Heart right ventricle (tissue), 16 donors: ENCODE measurements at regions not wholly inside any gene's neighbourhood (a gene's known extent, or its start where the extent isn't known, plus 50 kb on each side); places are given as distances from the start of the nearest gene placed in this dataset.

ENCODE experiments used
- ATAC-seq, 8 donors: fragments of 200-7000 bp; cut with Tn5 transposase; one replicate each; pipeline ENCODE4 v1.9.1; 2020; ENCODE audit warnings: mild to moderate bottlenecking in 8 of 8, moderate library complexity in 8 of 8, moderate number of reproducible peaks in 1 of 8
- DNase-seq, 2 donors: peaks; one replicate each; pipeline ENCODE4 v3.0.0-alpha.2; 2020
- H3K27ac ChIP-seq, 10 donors: fragments of 200-600 bp; sonication (generic) in 2 of 10; one replicate each; pipeline versions ENCODE4 v1.5.0 to v1.8.0; 2020 to 2022; ENCODE audit warnings: mild to moderate bottlenecking in 3 of 10
- H3K27me3 ChIP-seq, 7 donors: fragments of 200-600 bp; one replicate each; pipeline ENCODE4 v1.8.0; 2021 to 2022; ENCODE audit warnings: mild to moderate bottlenecking in 2 of 7
- H3K36me3 ChIP-seq, 9 donors: fragments of 200-600 bp; sonication (generic) in 1 of 9; one replicate each; pipeline versions ENCODE4 v1.5.0 to v1.8.0; 2020 to 2022; ENCODE audit warnings: mild to moderate bottlenecking in 2 of 9
- H3K4me1 ChIP-seq, 9 donors: fragments of 200-600 bp; sonication (generic) in 1 of 9; one replicate each; pipeline versions ENCODE4 v1.5.0 to v1.8.0; 2020 to 2022; ENCODE audit warnings: mild to moderate bottlenecking in 4 of 9
- H3K4me3 ChIP-seq, 10 donors: fragments of 200-600 bp; sonication (generic) in 2 of 10; one replicate each; pipeline versions ENCODE4 v1.5.0 to v1.8.0; 2020 to 2022; ENCODE audit warnings: mild to moderate bottlenecking in 7 of 10, moderate library complexity in 2 of 10
- H3K9me3 ChIP-seq, 11 donors: fragments of 200-600 bp in 10 of 11; sonication (generic) in 2 of 11; one replicate each; pipeline versions ENCODE4 v1.5.0 to v1.8.0; 2013 to 2022; ENCODE audit warnings: mild to moderate bottlenecking in 2 of 11, control low read depth in 1 of 11, moderate library complexity in 1 of 11
- WGBS, 2 donors: extraction: QIAGEN DNeasy Blood & Tissue Kit; methylation state at CpG; one replicate each; pipeline ENCODE4 v1.1.7; 2013; ENCODE audit warnings: inconsistent platforms in 1 of 2; 5-methylcytosine and 5-hydroxymethylcytosine counted together
- intact Hi-C, 10 donors: fragments of 100-400 bp; cut with DNase I; formaldehyde crosslinking; loops; one replicate each; pipeline versions ENCODE4 v1.11.1 to v1.14.2; 2022
- TF ChIP-seq, protein P1 (sequence below), 9 donors: fragments of 200-600 bp; sonication (generic) in 2 of 9; IDR thresholded peaks; one replicate each; pipeline versions ENCODE4 v1.5.0 to v1.8.0; 2021 to 2022; ENCODE audit warnings: antibody characterized with exemption in 9 of 9, mild to moderate bottlenecking in 5 of 9, moderate library complexity in 1 of 9
- donor health status: Arrhythmogenic right ventricular cardiomyopathy.
- donor health status: ischemic (EF 13 %, LVEDD 7.1; RV severe dilation, severe dysfunction).
- donor health status: healthy with polysubstance abuse.
- donor health status: DM: no; HTN: yes; CAD: no.
- donor health status: DM: no; HTN: no; CAD: no.
- donor health status: ischemic (EF 25% LVEDD 6.9; RV normal size, moderate dysfunction).
- donor health status: ischemic (EF 25% LVEDD 5.7; RV mildly dilated, moderate dysfunction).
- donor health status: healthy.
- donor health status: DM: yes; HTN: yes; CAD: no.
- donor health status: Ischemic cardiomyopathy.
- donor health status: ischemic (EF 35%, LVEDD 5.7; RV mildly dilated, moderate dysfunction).
- donor health status: nonischemic (EF 11% LVEDD 7.7; RV severe dilation, severe dysfunction).
- donor health status: DM: yes; HTN: yes; CAD: no.
- donor health status: PGD.
- donor health status: ischemic (EF 29% LVEDD 5.4; RV normal size, mild dysfunction).
- donor health status: nonischemic (EF 23%, LVEDD 6.1; RV moderate dilation, normal function).

DNA sequence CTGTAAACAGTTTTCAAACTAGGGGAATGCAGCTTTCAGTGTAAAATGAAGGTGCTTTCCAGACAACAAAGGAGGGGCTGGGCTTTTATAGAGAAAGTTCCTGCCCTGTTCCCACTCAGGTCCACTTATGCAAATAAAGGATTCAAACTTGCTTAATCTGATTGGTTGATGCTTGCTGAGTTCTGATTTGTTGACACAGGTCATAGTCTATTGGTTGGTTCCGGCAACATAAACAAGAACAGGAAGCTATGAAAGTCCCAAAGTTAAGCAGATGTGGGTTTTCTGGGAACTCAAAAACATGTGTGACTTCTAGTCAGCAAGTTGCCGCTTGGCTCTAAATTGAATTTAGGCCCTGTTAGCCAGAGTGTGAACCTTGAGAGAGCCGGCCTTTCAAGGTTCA lies 194.2 kb upstream of the SVIL start:
- Histone ChIP-seq H3K27ac (peak overlapping the region in 1 of 10 donors; percentile 76), H3K27me3 (no peaks in the 10 kb centered on the region), H3K36me3 (no peaks in the 10 kb centered on the region), H3K9me3 (peaks cover 0 to 20% (median 4%) of the 10 kb centered on the region in 11 donors), H3K4me1 (peaks cover 0 to 24% (median 0%) of the 10 kb centered on the region in 9 donors), H3K4me3 (no peak overlapping the region)
- TF ChIP-seq, protein P1, sequence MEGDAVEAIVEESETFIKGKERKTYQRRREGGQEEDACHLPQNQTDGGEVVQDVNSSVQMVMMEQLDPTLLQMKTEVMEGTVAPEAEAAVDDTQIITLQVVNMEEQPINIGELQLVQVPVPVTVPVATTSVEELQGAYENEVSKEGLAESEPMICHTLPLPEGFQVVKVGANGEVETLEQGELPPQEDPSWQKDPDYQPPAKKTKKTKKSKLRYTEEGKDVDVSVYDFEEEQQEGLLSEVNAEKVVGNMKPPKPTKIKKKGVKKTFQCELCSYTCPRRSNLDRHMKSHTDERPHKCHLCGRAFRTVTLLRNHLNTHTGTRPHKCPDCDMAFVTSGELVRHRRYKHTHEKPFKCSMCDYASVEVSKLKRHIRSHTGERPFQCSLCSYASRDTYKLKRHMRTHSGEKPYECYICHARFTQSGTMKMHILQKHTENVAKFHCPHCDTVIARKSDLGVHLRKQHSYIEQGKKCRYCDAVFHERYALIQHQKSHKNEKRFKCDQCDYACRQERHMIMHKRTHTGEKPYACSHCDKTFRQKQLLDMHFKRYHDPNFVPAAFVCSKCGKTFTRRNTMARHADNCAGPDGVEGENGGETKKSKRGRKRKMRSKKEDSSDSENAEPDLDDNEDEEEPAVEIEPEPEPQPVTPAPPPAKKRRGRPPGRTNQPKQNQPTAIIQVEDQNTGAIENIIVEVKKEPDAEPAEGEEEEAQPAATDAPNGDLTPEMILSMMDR (IDR thresholded peaks at IDR 0.05), result no peak
- ATAC-seq (no peak), DNase-seq (no peak)
- 86 to 87% methylated on average over 3 of the region's 3 CpGs for WGBS, 2 donors
- intact Hi-C loops, result no loop called here

DNA sequence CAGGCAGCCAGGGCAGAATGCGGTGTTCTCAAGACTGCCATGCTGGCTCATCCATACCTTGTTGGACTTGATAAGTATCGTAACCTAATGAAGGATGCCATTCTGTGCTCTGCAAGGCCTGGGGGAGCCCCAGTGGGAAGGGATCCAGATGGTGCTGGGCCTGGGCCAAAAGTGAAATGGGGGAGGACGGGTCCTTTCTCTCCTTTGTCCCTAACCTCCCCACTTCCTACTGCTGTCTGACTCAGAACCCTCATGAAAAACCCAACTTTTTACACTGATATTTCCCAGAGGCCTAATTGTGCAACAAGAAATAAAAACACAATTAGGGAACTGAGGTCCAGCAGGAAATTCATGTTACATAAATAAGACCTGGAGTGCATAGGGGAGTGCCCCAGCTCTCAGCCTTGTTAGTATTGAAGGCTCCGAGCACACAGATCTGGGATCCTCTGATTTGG lies 193.7 kb upstream of the SVIL start:
- Histone ChIP-seq H3K27me3 (no peaks in the 10 kb centered on the region), H3K9me3 (peaks cover 0 to 20% (median 4%) of the 10 kb centered on the region in 11 donors), H3K36me3 (no peaks in the 10 kb centered on the region), H3K4me3 (no peak overlapping the region), H3K27ac (peak overlapping the region in 1 of 10 donors; percentile 76), H3K4me1 (peaks cover 0 to 24% (median 0%) of the 10 kb centered on the region in 9 donors)
- TF ChIP-seq, protein P1 (IDR thresholded peaks at IDR 0.05), result no peak
- intact Hi-C loops, result no loop called here
- DNase-seq, result no peak
- WGBS, 2 donors, result 75 to 77% methylated on average over 4 of the region's 4 CpGs
- ATAC-seq, result peak in 2 of 8 donors; percentile 26 to 35

DNA sequence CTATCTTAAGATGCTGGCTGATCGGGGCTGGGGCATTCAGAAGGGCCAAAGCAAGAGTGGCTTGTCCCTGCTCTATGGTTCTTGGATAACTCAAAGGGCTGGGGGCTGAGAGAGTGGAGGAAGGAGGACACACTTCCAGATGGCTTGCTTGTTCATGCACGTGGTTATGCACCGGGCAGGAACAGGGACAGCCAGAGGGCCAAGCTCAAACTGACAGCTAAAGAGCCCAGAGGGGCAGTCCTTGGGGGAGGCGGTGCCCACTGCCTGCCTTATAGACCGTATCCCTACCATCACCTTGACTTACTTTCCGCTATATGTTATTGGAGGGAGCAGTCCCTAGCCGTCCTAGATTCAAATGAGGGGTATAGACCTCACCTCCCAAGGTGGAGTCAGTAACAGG lies 192.7 kb upstream of the SVIL start:
- ATAC-seq, result no peak
- DNase-seq, result no peak
- H3K4me1 ChIP-seq, result peaks cover 0 to 24% (median 0%) of the 10 kb centered on the region in 9 donors
- H3K36me3 ChIP-seq, result no peaks in the 10 kb centered on the region
- no peaks in the 10 kb centered on the region for H3K27me3 ChIP-seq
- no peak overlapping the region for H3K27ac ChIP-seq
- H3K4me3 ChIP-seq, result no peak overlapping the region
- intact Hi-C loops, result no loop called here
- H3K9me3 ChIP-seq, result peaks cover 0 to 20% (median 4%) of the 10 kb centered on the region in 11 donors
- 93 to 94% methylated on average over 7 of the region's 7 CpGs for WGBS, 2 donors
- TF ChIP-seq, protein P1 (IDR thresholded peaks at IDR 0.05), result no peak

DNA sequence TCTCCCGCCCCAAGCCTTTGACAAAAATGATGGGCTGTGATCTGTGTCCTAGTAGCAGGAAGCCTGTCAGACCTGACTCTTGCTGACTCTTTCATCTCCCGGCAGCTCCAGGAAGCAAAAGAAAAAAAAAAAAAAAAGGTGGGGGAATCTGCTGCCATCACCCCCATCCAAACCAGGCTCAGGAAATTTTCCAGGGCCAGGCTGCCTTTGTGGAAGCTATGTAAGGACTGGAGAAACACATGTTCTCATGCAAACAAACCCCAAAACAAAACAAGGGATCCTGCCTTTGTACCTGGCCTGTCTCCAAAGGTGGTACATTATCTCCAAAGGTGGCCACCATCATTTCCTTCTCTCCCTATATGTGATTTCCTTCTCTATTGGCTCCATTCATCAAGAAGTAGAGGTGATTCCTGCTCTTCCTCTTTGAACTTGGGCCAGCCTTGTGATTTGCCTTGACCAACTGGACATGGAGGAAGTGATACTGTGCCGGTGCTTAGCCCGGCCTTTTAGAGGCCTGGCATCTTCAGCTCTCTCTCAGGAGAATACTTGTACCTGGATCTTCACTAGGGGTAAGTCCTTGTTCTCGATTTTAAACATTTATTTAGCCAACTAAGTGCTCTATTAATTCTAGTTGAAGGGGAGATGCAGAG lies 192.2 kb upstream of the SVIL start:
- Histone ChIP-seq H3K27me3 (no peaks in the 10 kb centered on the region), H3K4me3 (no peak overlapping the region), H3K36me3 (no peaks in the 10 kb centered on the region), H3K27ac (no peak overlapping the region), H3K9me3 (peaks cover 0 to 20% (median 4%) of the 10 kb centered on the region in 11 donors), H3K4me1 (peaks cover 0 to 24% (median 0%) of the 10 kb centered on the region in 9 donors)
- no peak for ATAC-seq
- 68 to 78% methylated on average over 5 of the region's 5 CpGs for WGBS, 2 donors
- DNase-seq, result no peak
- intact Hi-C loops, result no loop called here
- TF ChIP-seq, protein P1 (IDR thresholded peaks at IDR 0.05), result no peak
